Pancreas (tissue), 10 donors: ENCODE measurements at regions not wholly inside any gene's neighbourhood (a gene's known extent, or its start where the extent isn't known, plus 50 kb on each side); places are given as distances from the start of the nearest gene placed in this dataset.
A peak's percentile ranks its signal among the peaks of the same experiment; 100 is the strongest.

Source experiments
- ATAC-seq, 4 donors: fragments of 200-7000 bp; cut with Tn5 transposase; one replicate each; pipeline versions ENCODE4 v1.8.0 to v1.9.1; 2020; ENCODE audit warnings: mild to moderate bottlenecking in 4 of 4, moderate library complexity in 4 of 4
- DNase-seq, 6 donors: peaks; one replicate each; pipeline ENCODE4 v3.0.0-alpha.2; 2020
- FAIRE-seq: peaks from 2 replicates; lab custom pipeline; 2012; peaks lifted over from hg19 to GRCh38; lab: Jason Lieb, UNC
- H3K27ac ChIP-seq, 4 donors: fragments of 200-600 bp; sonication (generic); 1 replicate in 3 of 4; 2 replicates in 1 of 4; pipeline versions ENCODE4 v1.5.0 to v1.8.0; 2020
- H3K27me3 ChIP-seq, 4 donors: fragments of 200-600 bp; one replicate each; pipeline ENCODE4 v1.8.0; 2021
- H3K36me3 ChIP-seq, 3 donors: fragments of 200-600 bp; sonication (generic) in 1 of 3; one replicate each; pipeline versions ENCODE4 v1.5.0 to v1.8.0; 2020 to 2021
- H3K4me1 ChIP-seq, 3 donors: fragments of 200-600 bp; one replicate each; pipeline ENCODE4 v1.8.0; 2021
- H3K4me3 ChIP-seq, 4 donors: fragments of 200-600 bp; sonication (generic) in 2 of 4; one replicate each; pipeline versions ENCODE4 v1.5.0 to v1.8.0; 2020 to 2021
- H3K9me3 ChIP-seq, 4 donors: fragments of 200-600 bp; one replicate each; pipeline ENCODE4 v1.8.0; 2021
- whole genome bisulfite sequencing, 2 donors: extraction: QIAGEN DNeasy Blood & Tissue Kit; methylation state at CpG; one replicate each; pipeline ENCODE4 v1.1.7; 2013; 5-methylcytosine and 5-hydroxymethylcytosine counted together
- intact Hi-C, 3 donors: fragments of 100-400 bp; cut with DNase I; formaldehyde crosslinking; loops; one replicate each; pipeline versions ENCODE4 v1.11.1 to v1.14.2; 2022
- TF ChIP-seq, protein P1 (sequence below), 4 donors: fragments of 200-600 bp; sonication (generic) in 3 of 4; IDR thresholded peaks; one replicate each; pipeline versions ENCODE4 v1.5.0 to v1.8.0; 2021; ENCODE audit warnings: antibody characterized with exemption in 4 of 4
- donor health status: healthy with polysubstance abuse.
- donor health status: DM: no; HTN: no; CAD: no; lungs with moderate emphysema.
- donor health status: DM: no; HTN: no; CAD: no.
- donor health status: control.
- donor health status: control.
- donor health status: Bipolar disorder and iron deficiency.
- donor health status: DM: yes; HTN: yes; CAD: no.
- donor health status: DM: no; HTN: no; CAD: no.
- donor health status: DM: no; HTN: no; CAD: no.
- donor health status: DM: yes; HTN: yes; CAD: no.

DNA sequence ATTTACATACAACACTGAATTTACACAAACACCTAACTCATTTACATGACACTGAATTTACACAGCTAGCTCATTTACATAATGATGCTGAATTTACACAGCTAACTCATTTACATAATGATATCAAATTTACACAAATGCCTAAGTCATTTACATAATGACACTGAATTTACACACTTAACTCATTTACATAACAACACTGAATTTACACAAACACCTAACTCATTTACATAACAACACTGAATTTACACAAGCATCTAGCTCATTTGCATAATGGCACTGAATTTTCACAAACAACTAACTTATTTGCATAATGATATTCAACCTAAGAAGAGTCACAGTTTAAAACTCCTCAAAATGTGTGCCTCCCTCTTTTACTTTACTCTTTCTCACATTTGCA lies 511.7 kb downstream of the GALR1 start:
- Histone ChIP-seq H3K4me3 (no peak overlapping the region), H3K27me3 (peaks cover 0 to 19% (median 7%) of the 10 kb centered on the region in 4 donors), H3K36me3 (no peaks in the 10 kb centered on the region), H3K9me3 (no peaks in the 10 kb centered on the region), H3K27ac (no peak overlapping the region), H3K4me1 (no peaks in the 10 kb centered on the region)
- no peak for DNase-seq
- no peak for ATAC-seq
- TF ChIP-seq, protein P1, sequence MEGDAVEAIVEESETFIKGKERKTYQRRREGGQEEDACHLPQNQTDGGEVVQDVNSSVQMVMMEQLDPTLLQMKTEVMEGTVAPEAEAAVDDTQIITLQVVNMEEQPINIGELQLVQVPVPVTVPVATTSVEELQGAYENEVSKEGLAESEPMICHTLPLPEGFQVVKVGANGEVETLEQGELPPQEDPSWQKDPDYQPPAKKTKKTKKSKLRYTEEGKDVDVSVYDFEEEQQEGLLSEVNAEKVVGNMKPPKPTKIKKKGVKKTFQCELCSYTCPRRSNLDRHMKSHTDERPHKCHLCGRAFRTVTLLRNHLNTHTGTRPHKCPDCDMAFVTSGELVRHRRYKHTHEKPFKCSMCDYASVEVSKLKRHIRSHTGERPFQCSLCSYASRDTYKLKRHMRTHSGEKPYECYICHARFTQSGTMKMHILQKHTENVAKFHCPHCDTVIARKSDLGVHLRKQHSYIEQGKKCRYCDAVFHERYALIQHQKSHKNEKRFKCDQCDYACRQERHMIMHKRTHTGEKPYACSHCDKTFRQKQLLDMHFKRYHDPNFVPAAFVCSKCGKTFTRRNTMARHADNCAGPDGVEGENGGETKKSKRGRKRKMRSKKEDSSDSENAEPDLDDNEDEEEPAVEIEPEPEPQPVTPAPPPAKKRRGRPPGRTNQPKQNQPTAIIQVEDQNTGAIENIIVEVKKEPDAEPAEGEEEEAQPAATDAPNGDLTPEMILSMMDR (IDR thresholded peaks at IDR 0.05): no peak
- FAIRE-seq: no peak
- intact Hi-C loops: no loop called here

DNA sequence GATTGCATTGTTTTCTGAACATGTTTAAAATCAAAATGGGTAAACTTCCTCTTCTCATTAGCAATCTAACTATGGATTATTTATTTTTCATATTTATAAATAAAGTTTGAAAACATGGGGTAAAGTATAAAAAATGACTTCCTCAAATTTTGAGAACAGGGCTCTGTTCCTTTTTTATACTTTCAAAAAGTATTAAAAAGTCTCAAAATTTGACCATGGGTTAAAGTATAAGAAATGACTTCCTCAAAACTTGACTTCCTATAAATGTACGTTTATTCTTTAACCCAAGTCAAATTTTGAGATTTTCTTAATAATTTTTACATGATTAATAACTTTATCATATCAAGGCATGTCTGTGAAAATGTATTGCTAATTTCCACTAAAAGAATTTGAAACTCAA lies 512.4 kb downstream of the GALR1 start:
- DNase-seq (no peak), ATAC-seq (no peak), FAIRE-seq (no peak)
- H3K27me3 ChIP-seq: peaks cover 0 to 19% (median 7%) of the 10 kb centered on the region in 4 donors
- intact Hi-C loops: no loop called here
- no peaks in the 10 kb centered on the region for H3K9me3 ChIP-seq
- TF ChIP-seq, protein P1 (IDR thresholded peaks at IDR 0.05): no peak
- H3K27ac ChIP-seq: no peak overlapping the region
- no peaks in the 10 kb centered on the region for H3K36me3 ChIP-seq
- no peak overlapping the region for H3K4me3 ChIP-seq
- no peaks in the 10 kb centered on the region for H3K4me1 ChIP-seq
- WGBS, 2 donors: 38 to 48% methylated on average over 1 of the region's 1 CpG

DNA sequence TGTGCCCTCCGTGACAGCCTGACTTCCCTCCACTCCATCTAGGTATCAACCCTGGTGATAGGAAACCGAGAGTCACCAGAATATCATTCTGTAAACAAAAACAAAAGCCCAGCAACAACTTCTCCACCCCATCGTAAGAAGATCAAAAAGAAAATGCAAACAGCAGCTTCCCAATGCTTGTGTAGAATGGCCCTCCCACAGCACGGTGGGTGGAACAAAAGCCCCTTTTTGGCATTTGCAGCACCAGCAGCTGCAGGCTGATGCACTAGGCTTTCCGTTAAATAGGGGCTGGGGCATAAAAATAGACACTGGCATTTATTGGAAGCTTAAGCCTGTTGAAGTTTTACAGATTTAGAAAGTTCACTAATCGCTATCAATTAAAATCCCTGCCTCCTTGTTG lies 513.0 kb downstream of the GALR1 start:
- TF ChIP-seq, protein P1 (IDR thresholded peaks at IDR 0.05): no peak
- FAIRE-seq (no peak), ATAC-seq (no peak), DNase-seq (no peak)
- peaks cover 0 to 19% (median 7%) of the 10 kb centered on the region in 4 donors for H3K27me3 ChIP-seq
- no peaks in the 10 kb centered on the region for H3K4me1 ChIP-seq
- H3K4me3 ChIP-seq: no peak overlapping the region
- H3K27ac ChIP-seq: no peak overlapping the region
- intact Hi-C loops: no loop called here
- no peaks in the 10 kb centered on the region for H3K9me3 ChIP-seq
- WGBS, 2 donors: 12 to 15% methylated on average over 6 of the region's 6 CpGs
- H3K36me3 ChIP-seq: no peaks in the 10 kb centered on the region

DNA sequence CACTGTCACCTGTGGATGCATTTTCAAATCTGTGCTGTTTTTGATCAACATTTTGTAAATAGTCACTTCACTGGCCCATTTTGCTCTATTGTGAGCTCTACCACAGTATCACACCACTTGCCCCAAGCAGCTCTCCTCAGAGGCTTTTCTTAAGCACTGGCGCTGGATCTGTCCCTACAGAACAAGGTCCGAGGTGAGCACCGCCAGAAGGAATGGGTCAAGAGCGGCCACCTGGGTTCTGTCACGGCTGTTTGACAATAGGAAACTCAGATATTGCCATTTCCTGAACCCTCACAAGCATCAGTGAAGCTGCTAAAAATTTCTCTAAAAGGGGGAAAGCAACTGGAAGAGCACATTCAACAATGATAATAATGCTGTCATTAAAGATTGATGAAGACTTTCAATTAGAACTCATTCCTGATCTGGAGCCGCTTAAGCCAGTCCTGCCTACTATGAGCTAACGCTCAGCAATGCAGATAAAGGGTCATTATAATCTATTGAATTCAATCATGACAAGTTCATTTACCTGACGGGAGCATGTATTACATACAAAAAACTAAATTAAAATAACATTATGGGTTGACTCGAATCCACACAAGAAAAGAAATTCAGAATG lies 514.0 kb downstream of the GALR1 start:
- Histone ChIP-seq H3K9me3 (no peaks in the 10 kb centered on the region), H3K27ac (no peak overlapping the region), H3K27me3 (peaks cover 0 to 19% (median 7%) of the 10 kb centered on the region in 4 donors), H3K36me3 (no peaks in the 10 kb centered on the region), H3K4me3 (no peak overlapping the region), H3K4me1 (no peaks in the 10 kb centered on the region)
- intact Hi-C loops: no loop called here
- TF ChIP-seq, protein P1 (IDR thresholded peaks at IDR 0.05): no peak
- ATAC-seq: no peak
- WGBS, 2 donors: 27 to 32% methylated on average over 9 of the region's 9 CpGs
- DNase-seq: no peak
- no peak for FAIRE-seq

DNA sequence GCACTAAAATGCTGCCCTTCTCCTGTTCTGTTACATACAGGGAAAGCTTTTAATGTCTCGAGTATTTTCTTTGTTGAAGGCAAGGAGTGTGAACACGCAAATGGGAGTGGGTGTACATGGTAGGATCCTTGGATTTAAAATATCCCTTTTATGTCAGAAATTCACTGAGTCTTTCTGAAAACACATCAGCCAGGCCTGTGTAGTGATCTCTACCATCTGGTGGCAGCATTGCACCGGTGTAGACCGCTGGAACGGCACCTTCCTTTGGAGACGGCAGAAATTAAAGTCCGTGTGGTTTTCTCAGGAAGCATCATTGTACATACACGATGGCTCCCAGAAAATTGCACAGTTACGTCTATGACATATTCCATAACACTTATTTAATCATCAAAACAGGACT lies 515.8 kb downstream of the GALR1 start:
- TF ChIP-seq, protein P1 (IDR thresholded peaks at IDR 0.05): no peak
- no peaks in the 10 kb centered on the region for H3K4me1 ChIP-seq
- ATAC-seq (peak in 3 of 4 donors; percentile 37 to 64 (median 57)), DNase-seq (peak in 1 of 6 donors; percentile 18), FAIRE-seq (no peak)
- WGBS, 2 donors: 7 to 8% methylated on average over 9 of the region's 9 CpGs
- intact Hi-C loops: no loop called here
- no peaks in the 10 kb centered on the region for H3K36me3 ChIP-seq
- H3K9me3 ChIP-seq: no peaks in the 10 kb centered on the region
- no peak overlapping the region for H3K4me3 ChIP-seq
- no peak overlapping the region for H3K27ac ChIP-seq
- H3K27me3 ChIP-seq: peaks cover 0 to 19% (median 7%) of the 10 kb centered on the region in 4 donors
